ENCODE measurements at regions not wholly inside any gene's neighbourhood (a gene's known extent, or its start where the extent isn't known, plus 50 kb on each side); places are given as distances from the start of the nearest gene placed in this dataset.
A peak's percentile ranks its signal among the peaks of the same experiment; 100 is the strongest.

DNA sequence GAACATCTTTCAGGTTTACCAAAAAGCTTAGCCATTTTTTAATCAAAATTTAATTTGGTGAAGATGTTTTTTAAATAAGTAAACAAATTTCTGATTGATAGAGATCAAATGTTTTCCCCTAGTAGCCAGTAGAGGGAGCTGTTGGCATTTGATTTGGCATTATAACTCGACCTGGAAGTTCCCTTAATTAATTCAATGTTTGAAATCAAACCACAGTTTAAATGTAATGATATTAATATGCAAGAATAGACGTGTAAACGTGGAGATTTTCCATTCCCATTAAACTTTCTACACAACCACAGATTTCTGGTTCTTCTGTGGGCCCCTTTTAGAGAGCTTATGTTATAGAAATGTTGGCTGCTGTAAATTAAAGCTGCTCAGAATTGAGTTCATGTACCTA, 148.1 kb upstream of the MPDZ start:
- H3K36me3 ChIP-seq (ENCODE audit: control insufficient read depth in 2 of 3, insufficient read depth in 3 of 3, low read length in 3 of 3): no peaks in the 10 kb centered on the region
- H3K27me3 ChIP-seq (ENCODE audit: control insufficient read depth, insufficient read depth, low read length): peaks cover 3% of the 10 kb centered on the region
- TF ChIP-seq, protein P1, sequence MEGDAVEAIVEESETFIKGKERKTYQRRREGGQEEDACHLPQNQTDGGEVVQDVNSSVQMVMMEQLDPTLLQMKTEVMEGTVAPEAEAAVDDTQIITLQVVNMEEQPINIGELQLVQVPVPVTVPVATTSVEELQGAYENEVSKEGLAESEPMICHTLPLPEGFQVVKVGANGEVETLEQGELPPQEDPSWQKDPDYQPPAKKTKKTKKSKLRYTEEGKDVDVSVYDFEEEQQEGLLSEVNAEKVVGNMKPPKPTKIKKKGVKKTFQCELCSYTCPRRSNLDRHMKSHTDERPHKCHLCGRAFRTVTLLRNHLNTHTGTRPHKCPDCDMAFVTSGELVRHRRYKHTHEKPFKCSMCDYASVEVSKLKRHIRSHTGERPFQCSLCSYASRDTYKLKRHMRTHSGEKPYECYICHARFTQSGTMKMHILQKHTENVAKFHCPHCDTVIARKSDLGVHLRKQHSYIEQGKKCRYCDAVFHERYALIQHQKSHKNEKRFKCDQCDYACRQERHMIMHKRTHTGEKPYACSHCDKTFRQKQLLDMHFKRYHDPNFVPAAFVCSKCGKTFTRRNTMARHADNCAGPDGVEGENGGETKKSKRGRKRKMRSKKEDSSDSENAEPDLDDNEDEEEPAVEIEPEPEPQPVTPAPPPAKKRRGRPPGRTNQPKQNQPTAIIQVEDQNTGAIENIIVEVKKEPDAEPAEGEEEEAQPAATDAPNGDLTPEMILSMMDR (IDR thresholded peaks at IDR 0.05; ENCODE audit: borderline replicate concordance, extremely low read depth, insufficient read depth): peak; percentile 54
- peaks cover 0 to 11% (median 0%) of the 10 kb centered on the region in 3 donors for H3K4me1 ChIP-seq (ENCODE audit: control insufficient read depth in 2 of 3, insufficient read depth in 2 of 3, low read depth in 1 of 3, low read length in 3 of 3)
- H3K9ac ChIP-seq (ENCODE audit: low read length in 3 of 3): no peak overlapping the region
- intact Hi-C loops (cut with DNase I): no loop called here
- H3K9me3 ChIP-seq (ENCODE audit: control insufficient read depth in 2 of 3, insufficient read depth in 1 of 3, low read length in 3 of 3): no peaks in the 10 kb centered on the region
- DNase-seq: peak in 2 of 5 donors; percentile 60 to 79
- FAIRE-seq: peak; percentile 95
- H3K27ac ChIP-seq (ENCODE audit: low read depth in 2 of 2, low read length in 2 of 2): no peak overlapping the region
- H3K4me3 ChIP-seq (ENCODE audit: low read length in 3 of 3): no peak overlapping the region

DNA sequence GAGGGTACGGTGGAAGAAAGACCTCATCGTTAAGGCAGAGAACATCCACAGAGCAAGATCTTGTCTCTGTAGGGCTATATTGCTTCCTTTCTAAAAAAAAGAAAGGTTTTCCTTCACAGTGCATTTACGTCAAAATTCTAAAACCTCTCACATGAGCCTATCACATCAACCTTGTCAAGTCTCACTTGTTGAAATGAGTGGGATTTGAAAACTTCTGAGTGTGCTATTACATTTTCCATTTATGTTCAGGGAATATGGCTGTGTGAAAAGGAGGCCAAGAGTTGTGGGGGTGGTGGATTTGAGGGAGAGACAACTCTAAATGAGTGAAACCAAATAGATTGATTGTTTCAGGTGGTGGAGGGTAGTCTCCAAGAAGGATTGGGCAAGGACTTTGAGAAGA, 147.1 kb upstream of the MPDZ start:
- Histone ChIP-seq H3K27ac (ENCODE audit: low read depth in 2 of 2, low read length in 2 of 2) (no peak overlapping the region), H3K9ac (ENCODE audit: low read length in 3 of 3) (no peak overlapping the region), H3K4me3 (ENCODE audit: low read length in 3 of 3) (no peak overlapping the region), H3K4me1 (ENCODE audit: control insufficient read depth in 2 of 3, insufficient read depth in 2 of 3, low read depth in 1 of 3, low read length in 3 of 3) (peaks cover 0 to 11% (median 0%) of the 10 kb centered on the region in 3 donors), H3K27me3 (ENCODE audit: control insufficient read depth, insufficient read depth, low read length) (peaks cover 3% of the 10 kb centered on the region), H3K9me3 (ENCODE audit: control insufficient read depth in 2 of 3, insufficient read depth in 1 of 3, low read length in 3 of 3) (no peaks in the 10 kb centered on the region), H3K36me3 (ENCODE audit: control insufficient read depth in 2 of 3, insufficient read depth in 3 of 3, low read length in 3 of 3) (no peaks in the 10 kb centered on the region)
- DNase-seq (no peak), FAIRE-seq (no peak)
- intact Hi-C loops (cut with DNase I): no loop called here
- TF ChIP-seq, protein P1 (IDR thresholded peaks at IDR 0.05; ENCODE audit: borderline replicate concordance, extremely low read depth, insufficient read depth): no peak

DNA sequence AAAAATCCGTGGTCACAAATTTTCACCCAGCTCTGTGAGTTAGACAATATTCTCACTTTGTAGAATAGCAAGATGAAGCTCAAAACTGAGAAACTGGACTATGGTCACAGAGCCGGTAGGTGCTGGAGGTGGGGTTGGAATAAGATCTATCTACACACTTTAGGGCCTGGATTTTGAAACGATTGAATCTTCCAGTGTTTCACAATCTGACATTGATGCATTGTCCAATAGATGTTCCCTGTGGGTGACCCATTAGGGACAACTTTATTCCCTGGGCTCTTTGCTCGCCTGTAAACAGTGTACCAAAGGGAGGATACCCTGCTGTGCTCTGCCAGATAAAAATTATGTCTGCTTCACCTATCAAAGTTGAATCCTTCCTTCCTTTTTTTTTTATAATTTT, 145.4 kb upstream of the MPDZ start:
- Histone ChIP-seq H3K27me3 (ENCODE audit: control insufficient read depth, insufficient read depth, low read length) (no peaks in the 10 kb centered on the region), H3K36me3 (ENCODE audit: control insufficient read depth in 2 of 3, insufficient read depth in 3 of 3, low read length in 3 of 3) (no peaks in the 10 kb centered on the region), H3K9ac (ENCODE audit: low read length in 3 of 3) (no peak overlapping the region), H3K9me3 (ENCODE audit: control insufficient read depth in 2 of 3, insufficient read depth in 1 of 3, low read length in 3 of 3) (no peaks in the 10 kb centered on the region), H3K27ac (ENCODE audit: low read depth in 2 of 2, low read length in 2 of 2) (no peak overlapping the region), H3K4me3 (ENCODE audit: low read length in 3 of 3) (no peak overlapping the region), H3K4me1 (ENCODE audit: control insufficient read depth in 2 of 3, insufficient read depth in 2 of 3, low read depth in 1 of 3, low read length in 3 of 3) (peaks cover 0 to 6% (median 0%) of the 10 kb centered on the region in 3 donors)
- no peak for DNase-seq
- intact Hi-C loops (cut with DNase I): no loop called here
- TF ChIP-seq, protein P1 (IDR thresholded peaks at IDR 0.05; ENCODE audit: borderline replicate concordance, extremely low read depth, insufficient read depth): no peak
- no peak for FAIRE-seq

GRCh38 chr9:13424204-13424603, 144.7 kb upstream of the MPDZ start:
- H3K27ac ChIP-seq (ENCODE audit: low read depth in 2 of 2, low read length in 2 of 2): no peak overlapping the region
- no peak overlapping the region for H3K4me3 ChIP-seq (ENCODE audit: low read length in 3 of 3)
- no peaks in the 10 kb centered on the region for H3K36me3 ChIP-seq (ENCODE audit: control insufficient read depth in 2 of 3, insufficient read depth in 3 of 3, low read length in 3 of 3)
- H3K4me1 ChIP-seq (ENCODE audit: control insufficient read depth in 2 of 3, insufficient read depth in 2 of 3, low read depth in 1 of 3, low read length in 3 of 3): peaks cover 0 to 6% (median 0%) of the 10 kb centered on the region in 3 donors
- DNase-seq (no peak), FAIRE-seq (no peak)
- TF ChIP-seq, protein P1 (IDR thresholded peaks at IDR 0.05; ENCODE audit: borderline replicate concordance, extremely low read depth, insufficient read depth): no peak
- intact Hi-C loops (cut with DNase I): no loop called here
- no peak overlapping the region for H3K9ac ChIP-seq (ENCODE audit: low read length in 3 of 3)
- no peaks in the 10 kb centered on the region for H3K27me3 ChIP-seq (ENCODE audit: control insufficient read depth, insufficient read depth, low read length)
- H3K9me3 ChIP-seq (ENCODE audit: control insufficient read depth in 2 of 3, insufficient read depth in 1 of 3, low read length in 3 of 3): no peaks in the 10 kb centered on the region

Measured in kidney (tissue), 13 donors.